Activated T-cell treated with anti-CD3 and anti-CD28 coated beads, Interleukin-2, amount 50 U/mL, for 48 hours (primary cell): ENCODE measurements at regions not wholly inside any gene's neighbourhood (a gene's known extent, or its start where the extent isn't known, plus 50 kb on each side); places are given as distances from the start of the nearest gene placed in this dataset.

Experiments
- DNase-seq, 2 experiments: peaks; one replicate each; pipeline ENCODE4 v3.0.0-alpha.2; 2020

GRCh38 chr4:171629737-171630136 lies 183.5 kb upstream of the GALNTL6 start:
- no peak for DNase-seq

- no peak for DNase-seq
These were observed 184.0 kb upstream of the GALNTL6 start for GRCh38 chr4:171629182-171629581.

GRCh38 chr4:171626554-171626953 lies 186.7 kb upstream of the GALNTL6 start:
- no peak for DNase-seq

- DNase-seq: no peak
These were observed 190.5 kb upstream of the GALNTL6 start for GRCh38 chr4:171622729-171623128.

GRCh38 chr4:171621646-171622045 lies 191.6 kb upstream of the GALNTL6 start:
- no peak for DNase-seq

GRCh38 chr4:171612907-171613306 lies 200.3 kb upstream of the GALNTL6 start:
- DNase-seq: no peak

GRCh38 chr4:171602638-171603355 lies 210.4 kb upstream of the GALNTL6 start:
- DNase-seq: no peak

GRCh38 chr4:171601091-171601490 lies 212.1 kb upstream of the GALNTL6 start:
- no peak for DNase-seq

GRCh38 chr4:171599628-171600027 lies 213.6 kb upstream of the GALNTL6 start:
- no peak for DNase-seq

- no peak for DNase-seq
These were observed 218.9 kb upstream of the GALNTL6 start for GRCh38 chr4:171594293-171594692.

- no peak for DNase-seq
These were observed 222.5 kb upstream of the GALNTL6 start for GRCh38 chr4:171590716-171591115.

GRCh38 chr4:171588764-171589163 lies 224.4 kb upstream of the GALNTL6 start:
- no peak for DNase-seq

GRCh38 chr4:171588051-171588545 lies 225.1 kb upstream of the GALNTL6 start:
- no peak for DNase-seq

GRCh38 chr4:171583790-171584189 lies 229.4 kb upstream of the GALNTL6 start:
- no peak for DNase-seq

- no peak for DNase-seq
These were observed 230.1 kb upstream of the GALNTL6 start for GRCh38 chr4:171582961-171583581.

- no peak for DNase-seq
These were observed 240.0 kb upstream of the GALNTL6 start for GRCh38 chr4:171573181-171573580.

GRCh38 chr4:171565130-171565788 lies 247.9 kb upstream of the GALNTL6 start:
- DNase-seq: no peak

- DNase-seq: no peak
These were observed 251.8 kb upstream of the GALNTL6 start for GRCh38 chr4:171561419-171561818.

GRCh38 chr4:171553961-171554360 lies 259.2 kb upstream of the GALNTL6 start:
- DNase-seq: no peak

- no peak for DNase-seq
These were observed 270.6 kb upstream of the GALNTL6 start for GRCh38 chr4:171542640-171543039.

- DNase-seq: no peak
These were observed 274.6 kb upstream of the GALNTL6 start for GRCh38 chr4:171538601-171539100.

GRCh38 chr4:171534391-171534790 lies 278.8 kb upstream of the GALNTL6 start:
- DNase-seq: no peak

GRCh38 chr4:171532968-171533367 lies 280.2 kb upstream of the GALNTL6 start:
- no peak for DNase-seq

- DNase-seq: no peak
These were observed 288.3 kb upstream of the GALNTL6 start for GRCh38 chr4:171524903-171525302.
